Gastrocnemius medialis (tissue), 4 donors: ENCODE measurements at regions not wholly inside any gene's neighbourhood (a gene's known extent, or its start where the extent isn't known, plus 50 kb on each side); places are given as distances from the start of the nearest gene placed in this dataset.

Source experiments
- POLR2A ChIP-seq, 2 donors: fragments of 450-650 bp; IDR thresholded peaks; one replicate each; pipeline ENCODE4 v1.6.1; 2017; ENCODE audit warnings: antibody characterized with exemption in 2 of 2, mild to moderate bottlenecking in 2 of 2, moderate library complexity in 2 of 2
- TF ChIP-seq, protein P1 (sequence below), 5 experiments: fragments of 450-650 bp in 3 of 5; fragments of 200-600 bp in 2 of 5; sonication (generic) in 2 of 5; IDR thresholded peaks in 4 of 5; conservative IDR thresholded peaks in 1 of 5; 1 replicate in 4 of 5; 2 replicates in 1 of 5; pipeline ENCODE4 v1.5.1; 2016 to 2019; ENCODE audit warnings: antibody characterized with exemption in 5 of 5, mild to moderate bottlenecking in 3 of 5, moderate library complexity in 3 of 5

DNA sequence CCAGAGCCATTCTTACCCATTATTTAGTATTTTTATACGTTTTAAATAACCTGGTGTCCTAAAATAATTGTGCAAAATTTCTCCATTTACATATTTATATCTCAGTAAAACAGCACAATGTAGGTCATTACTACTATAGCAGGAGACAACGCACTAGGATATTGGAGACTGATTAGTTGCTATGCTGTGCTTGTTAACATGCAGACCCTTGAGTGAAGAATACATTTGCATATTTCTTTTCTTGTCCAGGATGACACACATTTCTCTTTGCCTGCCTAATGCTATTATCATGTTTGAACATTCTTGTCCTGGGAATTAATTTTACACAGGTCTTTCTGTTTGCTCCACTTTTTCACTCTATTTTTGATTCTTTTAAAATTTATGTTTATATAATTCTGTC lies 823.8 kb upstream of the ATXN8OS start:
- TF ChIP-seq, protein P1, sequence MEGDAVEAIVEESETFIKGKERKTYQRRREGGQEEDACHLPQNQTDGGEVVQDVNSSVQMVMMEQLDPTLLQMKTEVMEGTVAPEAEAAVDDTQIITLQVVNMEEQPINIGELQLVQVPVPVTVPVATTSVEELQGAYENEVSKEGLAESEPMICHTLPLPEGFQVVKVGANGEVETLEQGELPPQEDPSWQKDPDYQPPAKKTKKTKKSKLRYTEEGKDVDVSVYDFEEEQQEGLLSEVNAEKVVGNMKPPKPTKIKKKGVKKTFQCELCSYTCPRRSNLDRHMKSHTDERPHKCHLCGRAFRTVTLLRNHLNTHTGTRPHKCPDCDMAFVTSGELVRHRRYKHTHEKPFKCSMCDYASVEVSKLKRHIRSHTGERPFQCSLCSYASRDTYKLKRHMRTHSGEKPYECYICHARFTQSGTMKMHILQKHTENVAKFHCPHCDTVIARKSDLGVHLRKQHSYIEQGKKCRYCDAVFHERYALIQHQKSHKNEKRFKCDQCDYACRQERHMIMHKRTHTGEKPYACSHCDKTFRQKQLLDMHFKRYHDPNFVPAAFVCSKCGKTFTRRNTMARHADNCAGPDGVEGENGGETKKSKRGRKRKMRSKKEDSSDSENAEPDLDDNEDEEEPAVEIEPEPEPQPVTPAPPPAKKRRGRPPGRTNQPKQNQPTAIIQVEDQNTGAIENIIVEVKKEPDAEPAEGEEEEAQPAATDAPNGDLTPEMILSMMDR (IDR thresholded peaks at IDR 0.05 in 4 of 5, conservative IDR thresholded peaks at IDR 0.05 in 1 of 5), result no peak
- no peak for TF ChIP-seq POLR2A (IDR thresholded peaks at IDR 0.05)
